H1 (cell line): ENCODE measurements at regions not wholly inside any gene's neighbourhood (a gene's known extent, or its start where the extent isn't known, plus 50 kb on each side); places are given as distances from the start of the nearest gene placed in this dataset.

ENCODE experiments used
- CTCF ChIA-PET: fragments of 300-600 bp; sonication (Branson Sonifier 250); formaldehyde crosslinking; loops from one replicate; lab custom pipeline; 2021; ENCODE audit not compliant: partially characterized antibody; lab: Charles Lee
- POLR2A ChIA-PET: fragments of 300-600 bp; sonication (Branson Sonifier 250); formaldehyde crosslinking; loops from one replicate; lab custom pipeline; 2021; ENCODE audit warnings: inconsistent platforms; ENCODE audit not compliant: partially characterized antibody; lab: Charles Lee
- DNase-seq, 2 experiments: peaks; one replicate each; pipeline versions ENCODE4 v3.0.0 to v3.0.0-alpha.2; 2010 to 2022; ENCODE audit warnings: low spot score in 2 of 2, low read depth in 1 of 2, mixed read lengths in 1 of 2
- FAIRE-seq: peaks from 2 replicates; lab custom pipeline; 2011; peaks lifted over from hg19 to GRCh38; lab: Jason Lieb, UNC
- H2AFZ ChIP-seq: 2 replicates; pipeline ENCODE4 v1.8.1; 2012; ENCODE audit warnings: low read length, inconsistent platforms
- H2AK5ac ChIP-seq: 2 replicates; pipeline ENCODE4 v1.6.1; 2013; ENCODE audit warnings: low read depth, low read length
- H2BK120ac ChIP-seq: replicated peaks from 2 replicates; pipeline ENCODE3; 2013; ENCODE audit warnings: low read depth, low read length, inconsistent platforms
- H2BK12ac ChIP-seq: 2 replicates; pipeline ENCODE4 v1.6.1; 2013; ENCODE audit warnings: low read depth, low read length
- H2BK15ac ChIP-seq: 2 replicates; pipeline ENCODE4 v1.6.1; 2013; ENCODE audit warnings: low read length
- H2BK20ac ChIP-seq: 2 replicates; pipeline ENCODE4 v1.6.1; 2013; ENCODE audit warnings: low read length
- H2BK5ac ChIP-seq: 2 replicates; pipeline ENCODE4 v1.6.1; 2013; ENCODE audit warnings: low read depth, low read length
- H3K14ac ChIP-seq: 2 replicates; pipeline ENCODE4 v1.6.1; 2013; ENCODE audit warnings: inconsistent platforms; ENCODE audit not compliant: insufficient read length
- H3K18ac ChIP-seq: 2 replicates; pipeline ENCODE4 v1.6.1; 2013; ENCODE audit warnings: low read length; ENCODE audit errors: extremely low read depth
- H3K23ac ChIP-seq: 2 replicates; pipeline ENCODE4 v1.6.1; 2013; ENCODE audit warnings: inconsistent platforms; ENCODE audit not compliant: insufficient read length
- H3K23me2 ChIP-seq: 2 replicates; pipeline ENCODE4 v1.6.1; 2013; ENCODE audit warnings: low read depth, low read length
- H3K27ac ChIP-seq: 2 replicates; pipeline ENCODE4 v1.6.1; 2011; ENCODE audit warnings: low read depth, low read length, inconsistent platforms
- H3K27me3 ChIP-seq, 4 experiments: replicated peaks in 1 of 4; 1 replicate in 1 of 4; 2 replicates in 3 of 4; pipeline versions ENCODE4 v1.6.1 to v1.8.1; 2011 to 2013; ENCODE audit warnings: low read length in 3 of 4, mild to moderate bottlenecking in 3 of 4, inconsistent platforms in 2 of 4, mixed read lengths in 2 of 4, moderate library complexity in 1 of 4; ENCODE audit not compliant: control insufficient read depth in 3 of 4, insufficient read depth in 3 of 4; ENCODE audit errors: extremely low read depth in 1 of 4
- H3K36me3 ChIP-seq, 4 experiments: 2 replicates each; pipeline versions ENCODE4 v1.6.1 to v1.8.1; 2011 to 2013; ENCODE audit warnings: mild to moderate bottlenecking in 4 of 4, low read length in 3 of 4, moderate library complexity in 2 of 4, control low read depth in 1 of 4, inconsistent platforms in 1 of 4; ENCODE audit not compliant: insufficient read depth in 4 of 4, control insufficient read depth in 2 of 4
- H3K4ac ChIP-seq: replicated peaks from 2 replicates; pipeline ENCODE3; 2013; ENCODE audit warnings: low read length, low read depth, mixed read lengths, inconsistent platforms; ENCODE audit not compliant: insufficient read length
- H3K4me1 ChIP-seq, 4 experiments: replicated peaks in 1 of 4; 1 replicate in 1 of 4; 2 replicates in 3 of 4; pipeline versions ENCODE4 v1.6.1 to v1.8.1; 2011 to 2013; ENCODE audit warnings: low read length in 3 of 4, inconsistent platforms in 2 of 4, mixed read lengths in 1 of 4; ENCODE audit not compliant: insufficient read depth in 4 of 4, control insufficient read depth in 3 of 4
- H3K4me2 ChIP-seq, 2 experiments: 2 replicates each; pipeline versions ENCODE4 v1.6.1 to v1.8.1; 2011 to 2013; ENCODE audit warnings: low read depth in 2 of 2, low read length in 2 of 2, control low read depth in 1 of 2, inconsistent platforms in 1 of 2, mild to moderate bottlenecking in 1 of 2; ENCODE audit not compliant: insufficient read depth in 1 of 2
- H3K4me3 ChIP-seq, 4 experiments: fragments of 200-600, 300-600 bp in 1 of 4; sonication (generic), shearing (Covaris generic), sonication (Bioruptor Twin) in 1 of 4; 2 replicates each; pipeline versions ENCODE4 v1.5.1 to v1.8.1; 2011 to 2016; ENCODE audit warnings: low read length in 4 of 4, low read depth in 3 of 4, control low read depth in 2 of 4, inconsistent platforms in 2 of 4, mild to moderate bottlenecking in 2 of 4, mixed read lengths in 1 of 4, moderate library complexity in 1 of 4; ENCODE audit not compliant: insufficient read depth in 2 of 4; ENCODE audit errors: extremely low read depth in 1 of 4
- H3K56ac ChIP-seq: replicated peaks from 2 replicates; pipeline ENCODE3; 2013; ENCODE audit warnings: low read depth, mild to moderate bottlenecking, mixed read lengths, low read length, inconsistent platforms; ENCODE audit not compliant: insufficient read length
- H3K79me1 ChIP-seq: 2 replicates; pipeline ENCODE4 v1.6.1; 2013; ENCODE audit warnings: low read depth, low read length, control low read depth
- H3K79me2 ChIP-seq, 2 experiments: 2 replicates each; pipeline versions ENCODE4 v1.6.1 to v1.8.1; 2012 to 2013; ENCODE audit warnings: low read length in 2 of 2, mild to moderate bottlenecking in 2 of 2, inconsistent platforms in 1 of 2; ENCODE audit not compliant: insufficient read depth in 2 of 2, control insufficient read depth in 1 of 2
- H3K9ac ChIP-seq, 4 experiments: replicated peaks in 1 of 4; 1 replicate in 1 of 4; 2 replicates in 3 of 4; pipeline versions ENCODE4 v1.6.1 to v1.8.1; 2011 to 2013; ENCODE audit warnings: low read depth in 3 of 4, low read length in 3 of 4, control low read depth in 2 of 4, mild to moderate bottlenecking in 2 of 4, moderate library complexity in 2 of 4, inconsistent platforms in 1 of 4; ENCODE audit errors: extremely low read depth in 1 of 4
- H3K9me3 ChIP-seq, 2 experiments: 2 replicates each; pipeline versions ENCODE4 v1.6.1 to v1.8.1; 2012 to 2013; ENCODE audit warnings: mild to moderate bottlenecking in 2 of 2, moderate library complexity in 2 of 2, control low read depth in 1 of 2, inconsistent platforms in 1 of 2, low read depth in 1 of 2, low read length in 1 of 2, mixed read lengths in 1 of 2; ENCODE audit not compliant: insufficient read depth in 2 of 2
- H4K20me1 ChIP-seq, 2 experiments: replicated peaks in 1 of 2; 2 replicates each; pipeline versions ENCODE3 to v1.8.1; 2011 to 2013; ENCODE audit warnings: inconsistent platforms in 2 of 2, low read length in 2 of 2, mild to moderate bottlenecking in 1 of 2; ENCODE audit not compliant: insufficient read depth in 2 of 2, control insufficient read depth in 1 of 2
- H4K5ac ChIP-seq: 2 replicates; pipeline ENCODE4 v1.6.1; 2013; ENCODE audit warnings: low read length, low read depth, mixed read lengths, inconsistent platforms; ENCODE audit not compliant: insufficient read length
- H4K8ac ChIP-seq: 2 replicates; pipeline ENCODE4 v1.8.0; 2013; ENCODE audit warnings: mild to moderate bottlenecking, moderate library complexity, low read length, inconsistent platforms; ENCODE audit not compliant: insufficient read depth; ENCODE audit errors: extremely low read depth
- H4K91ac ChIP-seq: replicated peaks from 2 replicates; pipeline ENCODE3; 2013; ENCODE audit warnings: low read length, mixed read lengths, inconsistent platforms; ENCODE audit not compliant: insufficient read length
- EGR1 ChIP-seq: IDR thresholded peaks from 2 replicates; pipeline ENCODE4 v1.6.1; 2011; ENCODE audit warnings: low read depth, low read length, borderline replicate concordance
- RBBP5 ChIP-seq: IDR thresholded peaks from 2 replicates; pipeline ENCODE4 v1.7.1; 2012; ENCODE audit warnings: low read depth, mild to moderate bottlenecking, inconsistent platforms, low read length, moderate library complexity, borderline replicate concordance
- RFX5 ChIP-seq: IDR thresholded peaks from 2 replicates; pipeline ENCODE4 v1.6.1; 2011; ENCODE audit warnings: low read depth, low read length, improper control_type of control experiment, borderline replicate concordance
- SAP30 ChIP-seq: fragments of 300-600 bp; sonication (generic); IDR thresholded peaks from 2 replicates; pipeline ENCODE4 v1.7.1; 2012; ENCODE audit warnings: low read length, moderate library complexity, mild to moderate bottlenecking, inconsistent platforms; ENCODE audit not compliant: insufficient read depth, insufficient replicate concordance
- SIN3A ChIP-seq, 2 experiments: IDR thresholded peaks in 1 of 2; conservative IDR thresholded peaks in 1 of 2; 2 replicates each; pipeline ENCODE4 v1.6.1; 2011 to 2012; ENCODE audit warnings: low read length in 2 of 2, improper control_type of control experiment in 1 of 2, low read depth in 1 of 2, mild to moderate bottlenecking in 1 of 2
- SRF ChIP-seq: IDR thresholded peaks from 2 replicates; pipeline ENCODE4 v1.6.1; 2011; ENCODE audit warnings: mild to moderate bottlenecking, low read depth, low read length, moderate library complexity
- WGBS, 2 experiments: shearing (Covaris generic) in 1 of 2; methylation state at CpG; one replicate each; pipeline versions ENCODE4 v1.1.6 to v1.1.7; 2013 to 2015; ENCODE audit warnings: low lambda C conversion rate in 2 of 2, mixed read lengths in 2 of 2, inconsistent platforms in 1 of 2, low coverage in 1 of 2, missing lambda C conversion rate in 1 of 2; ENCODE audit not compliant: insufficient replicate concordance in 2 of 2, insufficient coverage in 1 of 2, insufficient read length in 1 of 2; ENCODE audit errors: extremely low coverage in 1 of 2, missing lambda C conversion rate in 1 of 2; 5-methylcytosine and 5-hydroxymethylcytosine counted together
- TF ChIP-seq, protein P1 (sequence below): IDR thresholded peaks from 2 replicates; pipeline ENCODE4 v1.6.1; 2011; ENCODE audit warnings: low read length, improper control_type of control experiment

DNA sequence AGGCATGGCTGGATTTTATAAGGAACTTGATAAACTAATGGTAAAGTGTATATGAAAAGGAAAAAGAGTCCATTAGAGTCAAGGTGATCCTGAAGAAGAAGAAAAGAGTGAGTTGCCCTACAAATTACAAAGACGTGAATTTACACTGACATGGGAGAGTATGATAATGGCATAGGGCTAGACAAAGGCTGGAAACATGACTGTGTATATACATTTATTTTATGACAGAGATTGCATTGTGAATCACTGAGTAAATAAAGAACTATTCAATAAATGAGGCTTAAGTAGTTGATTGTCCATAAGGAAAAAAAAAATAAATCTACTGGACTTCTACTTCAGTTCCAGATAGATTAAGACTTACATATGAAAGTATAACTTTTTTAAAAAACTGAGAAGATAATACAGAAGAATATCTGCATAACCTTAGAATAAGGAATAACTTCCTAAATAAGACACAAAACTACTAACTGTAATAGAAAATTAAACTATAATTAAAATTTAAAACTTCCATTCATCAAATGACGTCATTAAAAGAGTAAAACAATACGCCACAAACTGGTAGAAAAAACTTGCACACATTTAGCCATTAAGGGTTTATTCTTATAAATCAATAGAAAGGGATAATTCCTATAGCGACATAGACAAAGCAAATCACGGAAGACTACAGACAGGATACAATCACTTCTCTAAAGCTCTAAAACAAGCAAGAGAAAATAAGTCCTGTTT is 278.5 kb downstream of the NOVA1 start:
- Histone ChIP-seq H3K79me2 (no peaks in the 10 kb centered on the region), H3K4me1 (no peaks in the 10 kb centered on the region), H3K27me3 (no peaks in the 10 kb centered on the region), H3K9me3 (no peaks in the 10 kb centered on the region), H3K79me1 (no peaks in the 10 kb centered on the region), H2BK120ac (no peak overlapping the region), H2AFZ (no peak overlapping the region), H3K4me2 (no peak overlapping the region), H4K5ac (no peak overlapping the region), H3K56ac (no peak overlapping the region), H4K91ac (no peak overlapping the region), H2BK20ac (no peak overlapping the region), H2AK5ac (no peak overlapping the region), H2BK12ac (no peak overlapping the region), H3K23me2 (no peaks in the 10 kb centered on the region), H3K4ac (no peak overlapping the region), H2BK5ac (no peak overlapping the region), H3K36me3 (no peaks in the 10 kb centered on the region), H3K23ac (no peak overlapping the region), H3K9ac (no peak overlapping the region), H3K14ac (no peak overlapping the region), H3K4me3 (no peak overlapping the region), H3K18ac (no peak overlapping the region), H4K8ac (no peak overlapping the region), H3K27ac (no peak overlapping the region), H2BK15ac (no peak overlapping the region), H4K20me1 (peaks cover 0 to 2% of the 10 kb centered on the region in 2 experiments)
- no peak for FAIRE-seq
- ChIA-PET CTCF (no interaction called here), POLR2A (no interaction called here)
- WGBS, 2 experiments: 88% methylated on average over 5 of the region's 5 CpGs; no CpG with 5 or more reads in 1 of the 2 experiments
- TF ChIP-seq SRF: no peak
- no peak for TF ChIP-seq SAP30
- TF ChIP-seq SIN3A (conservative IDR thresholded peaks at IDR 0.05 in 1 of 2, IDR thresholded peaks at IDR 0.05 in 1 of 2; ENCODE audit: low read depth in 1 of 2, low read length in 2 of 2): no peak
- TF ChIP-seq, protein P1, sequence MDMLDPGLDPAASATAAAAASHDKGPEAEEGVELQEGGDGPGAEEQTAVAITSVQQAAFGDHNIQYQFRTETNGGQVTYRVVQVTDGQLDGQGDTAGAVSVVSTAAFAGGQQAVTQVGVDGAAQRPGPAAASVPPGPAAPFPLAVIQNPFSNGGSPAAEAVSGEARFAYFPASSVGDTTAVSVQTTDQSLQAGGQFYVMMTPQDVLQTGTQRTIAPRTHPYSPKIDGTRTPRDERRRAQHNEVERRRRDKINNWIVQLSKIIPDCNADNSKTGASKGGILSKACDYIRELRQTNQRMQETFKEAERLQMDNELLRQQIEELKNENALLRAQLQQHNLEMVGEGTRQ: no peak
- TF ChIP-seq RFX5: no peak
- no peak for TF ChIP-seq RBBP5
- TF ChIP-seq EGR1: no peak
- no peak for DNase-seq
